GM12878 (cell line): ENCODE measurements at regions not wholly inside any gene's neighbourhood (a gene's known extent, or its start where the extent isn't known, plus 50 kb on each side); places are given as distances from the start of the nearest gene placed in this dataset.

ENCODE experiments used
- ATAC-seq: fragments of 200-7000 bp; cut with Tn5 transposase; 3 replicates; pipeline ENCODE4 v1.9.1; 2020; ENCODE audit warnings: mild to moderate bottlenecking, moderate library complexity
- BruUV-seq: library from RNA; stranded (reverse); fragments of 400-500 nt; replicated peaks from 2 replicates; lab custom pipeline; 2021; lab: Mats Ljungman, UMichigan
- CTCF ChIA-PET: fragments of 300-600 bp; sonication (Branson Sonifier 250); formaldehyde crosslinking; extraction: SDS; loops from one replicate; lab custom pipeline; 2021; ENCODE audit warnings: inconsistent platforms; lab: Yijun Ruan, JAX
- POLR2A ChIA-PET: fragments of 350-600 bp; formaldehyde crosslinking; extraction: SDS; loops from one replicate; lab custom pipeline; 2021; ENCODE audit warnings: inconsistent platforms; lab: Charles Lee
- RAD21 ChIA-PET: fragments of 300-600 bp; sonication (Branson Sonifier 250); formaldehyde crosslinking; loops from one replicate; lab custom pipeline; 2023; ENCODE audit warnings: antibody characterized with exemption; ENCODE audit not compliant: unreplicated experiment; lab: Charles Lee
- SMC1A ChIA-PET: fragments of 300-600 bp; sonication (Branson Sonifier 250); formaldehyde crosslinking; loops from one replicate; lab custom pipeline; 2023; ENCODE audit not compliant: unreplicated experiment, uncharacterized antibody; lab: Charles Lee
- DNase-seq: peaks from one replicate; pipeline ENCODE4 v3.0.0-alpha.2; 2011; ENCODE audit warnings: low read depth, low spot score
- FAIRE-seq: peaks from 3 replicates; lab custom pipeline; 2011; peaks lifted over from hg19 to GRCh38; lab: Jason Lieb, UNC
- H2AFZ ChIP-seq: 2 replicates; pipeline ENCODE4 v1.6.0; 2011; ENCODE audit warnings: low read depth, low read length, control low read depth; ENCODE audit not compliant: control insufficient read depth
- H3K27ac ChIP-seq: 2 replicates; pipeline ENCODE4 v1.5.1; 2011; ENCODE audit warnings: control low read depth; ENCODE audit not compliant: control insufficient read depth, insufficient read depth
- H3K27me3 ChIP-seq, 2 experiments: replicated peaks in 1 of 2; 2 replicates each; pipeline versions ENCODE4 v1.6.0 to v1.6.1; 2011; ENCODE audit warnings: low read length in 1 of 2; ENCODE audit not compliant: control insufficient read depth in 2 of 2, insufficient read depth in 2 of 2
- H3K36me3 ChIP-seq, 2 experiments: 2 replicates each; pipeline ENCODE4 v1.5.1; 2011; ENCODE audit warnings: low read length in 1 of 2; ENCODE audit not compliant: control insufficient read depth in 2 of 2, insufficient read depth in 2 of 2
- H3K4me1 ChIP-seq: 2 replicates; pipeline ENCODE4 v1.6.1; 2011; ENCODE audit warnings: mild to moderate bottlenecking, low read length, moderate library complexity, mixed read lengths; ENCODE audit not compliant: control insufficient read depth, insufficient read depth
- H3K4me2 ChIP-seq: 2 replicates; pipeline ENCODE4 v1.6.0; 2011; ENCODE audit warnings: control low read depth; ENCODE audit not compliant: control insufficient read depth, insufficient read depth
- H3K4me3 ChIP-seq: fragments of 200-600 bp; sonication (generic); 2 replicates; pipeline ENCODE4 v1.5.1; 2016
- H3K79me2 ChIP-seq: 2 replicates; pipeline ENCODE4 v1.6.0; 2011; ENCODE audit warnings: low read length; ENCODE audit not compliant: control insufficient read depth, insufficient read depth
- H3K9ac ChIP-seq: 2 replicates; pipeline ENCODE4 v1.8.0; 2011; ENCODE audit warnings: low read length, control low read depth, mixed read lengths; ENCODE audit not compliant: control insufficient read depth, insufficient read depth
- H3K9me3 ChIP-seq: replicated peaks from 3 replicates; pipeline ENCODE4 v1.5.1; 2011; ENCODE audit warnings: mild to moderate bottlenecking, low read length; ENCODE audit not compliant: control insufficient read depth, insufficient read depth
- H4K20me1 ChIP-seq: 2 replicates; pipeline ENCODE4 v1.6.0; 2011; ENCODE audit not compliant: control insufficient read depth, insufficient read depth
- CHD1 ChIP-seq: IDR thresholded peaks from 2 replicates; pipeline ENCODE4 v1.6.1; 2012; ENCODE audit warnings: low read depth, low read length, improper control_type of control experiment
- PAX8 ChIP-seq: fragments of 450-650 bp; IDR thresholded peaks from 2 replicates; pipeline ENCODE4 v1.6.1; 2017; ENCODE audit warnings: mild to moderate bottlenecking, moderate library complexity
- PML ChIP-seq: IDR thresholded peaks from 2 replicates; pipeline ENCODE4 v1.6.1; 2012; ENCODE audit warnings: low read length, inconsistent platforms
- RBBP5 ChIP-seq: fragments of 200-600 bp; sonication (generic); conservative IDR thresholded peaks from 2 replicates; pipeline ENCODE4 v1.6.1; 2016
- RUNX3 ChIP-seq: IDR thresholded peaks from 2 replicates; pipeline ENCODE4 v1.6.1; 2012; ENCODE audit warnings: low read length, inconsistent platforms
- SIX5 ChIP-seq: IDR thresholded peaks from 2 replicates; pipeline ENCODE4 v1.6.1; 2011; ENCODE audit warnings: mild to moderate bottlenecking, low read depth, low read length, moderate library complexity; ENCODE audit not compliant: severe bottlenecking
- SRF ChIP-seq, 2 experiments: IDR thresholded peaks; 2 replicates each; pipeline ENCODE4 v1.6.1; 2011; ENCODE audit warnings: low read depth in 2 of 2, low read length in 2 of 2, mild to moderate bottlenecking in 1 of 2, moderate library complexity in 1 of 2
- STAT3 ChIP-seq: IDR thresholded peaks from 2 replicates; pipeline ENCODE4 v1.6.1; 2011; ENCODE audit warnings: low read depth, low read length, improper control_type of control experiment
- WGBS: methylation state at CpG from one replicate; pipeline ENCODE4 v1.1.6; 2016; ENCODE audit warnings: low lambda C conversion rate; ENCODE audit not compliant: insufficient replicate concordance, insufficient coverage; ENCODE audit errors: missing lambda C conversion rate; 5-methylcytosine and 5-hydroxymethylcytosine counted together
- in situ Hi-C: fragments of 300-500 bp; cut with MboI; formaldehyde crosslinking; loops from 9 replicates; pipeline ENCODE4 v1.14.3; 2018; ENCODE audit warnings: mixed read lengths
- intact Hi-C: fragments of 100-400 bp; cut with micrococcal nuclease; formaldehyde crosslinking; loops from one replicate; pipeline ENCODE4 v1.14.2; 2022; ENCODE audit not compliant: unreplicated experiment
- TF ChIP-seq, protein P1 (sequence below): fragments of 450-650 bp; IDR thresholded peaks from 2 replicates; pipeline ENCODE4 v1.6.1; 2016; ENCODE audit warnings: mild to moderate bottlenecking
- TF ChIP-seq, protein P2 (sequence below): fragments of 450-650 bp; IDR thresholded peaks from 2 replicates; pipeline ENCODE4 v1.6.1; 2016; ENCODE audit warnings: mild to moderate bottlenecking, moderate library complexity, borderline replicate concordance
- TF ChIP-seq, protein P3 (sequence below): fragments of 450-650 bp; IDR thresholded peaks from 2 replicates; pipeline ENCODE4 v1.6.1; 2017; ENCODE audit warnings: borderline replicate concordance
- TF ChIP-seq, protein P4 (sequence below): fragments of 450-650 bp; conservative IDR thresholded peaks from 2 replicates; pipeline ENCODE4 v1.6.1; 2017; ENCODE audit warnings: mild to moderate bottlenecking, moderate library complexity
- TF ChIP-seq, protein P5 (sequence below): IDR thresholded peaks from 2 replicates; pipeline ENCODE4 v1.6.1; 2011; ENCODE audit warnings: mild to moderate bottlenecking, low read depth, low read length, moderate library complexity; ENCODE audit not compliant: insufficient replicate concordance

DNA sequence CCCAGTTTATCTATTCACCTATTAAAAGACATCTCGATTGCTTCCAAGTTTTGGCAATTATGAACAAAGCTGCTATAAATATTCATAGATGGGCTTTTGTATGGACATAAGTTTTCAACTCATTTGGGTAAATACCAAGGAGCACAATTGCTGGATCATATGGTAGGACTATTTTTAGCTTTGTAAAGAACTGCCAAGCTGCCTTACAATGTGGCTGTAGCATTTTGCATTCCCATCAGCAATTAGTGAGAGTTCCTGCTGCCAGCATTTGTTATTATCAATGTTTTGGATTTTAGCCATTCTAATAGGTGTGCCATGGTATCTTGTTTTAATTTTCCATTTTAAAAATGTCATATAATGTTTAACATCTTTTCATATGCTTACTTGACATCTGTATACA lies 475.6 kb upstream of the NCAM2 start:
- BruUV-seq = no TSS peak
- no peaks in the 10 kb centered on the region for H3K27me3 ChIP-seq
- no peaks in the 10 kb centered on the region for H3K9me3 ChIP-seq
- H3K36me3 ChIP-seq = no peaks in the 10 kb centered on the region
- ChIA-PET RAD21 (no interaction called here), POLR2A (no interaction called here), SMC1A (no interaction called here), CTCF (interaction anchor here (0.7 kb wide), 1 partner anchor 14 kb away, joined by 4 read pairs; no protein-coding TSS in a partner anchor)
- no peak overlapping the region for H3K4me3 ChIP-seq
- no peaks in the 10 kb centered on the region for H3K4me1 ChIP-seq
- TF ChIP-seq RUNX3 (no peak), SRF (IDR thresholded peaks at IDR 0.05; ENCODE audit: low read depth in 2 of 2, low read length in 2 of 2) (no peak), CHD1 (no peak), STAT3 (no peak), PAX8 (no peak), SIX5 (no peak), RBBP5 (no peak), PML (no peak)
- TF ChIP-seq, protein P1, sequence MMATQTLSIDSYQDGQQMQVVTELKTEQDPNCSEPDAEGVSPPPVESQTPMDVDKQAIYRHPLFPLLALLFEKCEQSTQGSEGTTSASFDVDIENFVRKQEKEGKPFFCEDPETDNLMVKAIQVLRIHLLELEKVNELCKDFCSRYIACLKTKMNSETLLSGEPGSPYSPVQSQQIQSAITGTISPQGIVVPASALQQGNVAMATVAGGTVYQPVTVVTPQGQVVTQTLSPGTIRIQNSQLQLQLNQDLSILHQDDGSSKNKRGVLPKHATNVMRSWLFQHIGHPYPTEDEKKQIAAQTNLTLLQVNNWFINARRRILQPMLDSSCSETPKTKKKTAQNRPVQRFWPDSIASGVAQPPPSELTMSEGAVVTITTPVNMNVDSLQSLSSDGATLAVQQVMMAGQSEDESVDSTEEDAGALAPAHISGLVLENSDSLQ = no peak
- TF ChIP-seq, protein P2, sequence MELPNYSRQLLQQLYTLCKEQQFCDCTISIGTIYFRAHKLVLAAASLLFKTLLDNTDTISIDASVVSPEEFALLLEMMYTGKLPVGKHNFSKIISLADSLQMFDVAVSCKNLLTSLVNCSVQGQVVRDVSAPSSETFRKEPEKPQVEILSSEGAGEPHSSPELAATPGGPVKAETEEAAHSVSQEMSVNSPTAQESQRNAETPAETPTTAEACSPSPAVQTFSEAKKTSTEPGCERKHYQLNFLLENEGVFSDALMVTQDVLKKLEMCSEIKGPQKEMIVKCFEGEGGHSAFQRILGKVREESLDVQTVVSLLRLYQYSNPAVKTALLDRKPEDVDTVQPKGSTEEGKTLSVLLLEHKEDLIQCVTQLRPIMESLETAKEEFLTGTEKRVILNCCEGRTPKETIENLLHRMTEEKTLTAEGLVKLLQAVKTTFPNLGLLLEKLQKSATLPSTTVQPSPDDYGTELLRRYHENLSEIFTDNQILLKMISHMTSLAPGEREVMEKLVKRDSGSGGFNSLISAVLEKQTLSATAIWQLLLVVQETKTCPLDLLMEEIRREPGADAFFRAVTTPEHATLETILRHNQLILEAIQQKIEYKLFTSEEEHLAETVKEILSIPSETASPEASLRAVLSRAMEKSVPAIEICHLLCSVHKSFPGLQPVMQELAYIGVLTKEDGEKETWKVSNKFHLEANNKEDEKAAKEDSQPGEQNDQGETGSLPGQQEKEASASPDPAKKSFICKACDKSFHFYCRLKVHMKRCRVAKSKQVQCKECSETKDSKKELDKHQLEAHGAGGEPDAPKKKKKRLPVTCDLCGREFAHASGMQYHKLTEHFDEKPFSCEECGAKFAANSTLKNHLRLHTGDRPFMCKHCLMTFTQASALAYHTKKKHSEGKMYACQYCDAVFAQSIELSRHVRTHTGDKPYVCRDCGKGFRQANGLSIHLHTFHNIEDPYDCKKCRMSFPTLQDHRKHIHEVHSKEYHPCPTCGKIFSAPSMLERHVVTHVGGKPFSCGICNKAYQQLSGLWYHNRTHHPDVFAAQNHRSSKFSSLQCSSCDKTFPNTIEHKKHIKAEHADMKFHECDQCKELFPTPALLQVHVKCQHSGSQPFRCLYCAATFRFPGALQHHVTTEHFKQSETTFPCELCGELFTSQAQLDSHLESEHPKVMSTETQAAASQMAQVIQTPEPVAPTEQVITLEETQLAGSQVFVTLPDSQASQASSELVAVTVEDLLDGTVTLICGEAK = no peak
- TF ChIP-seq, protein P3, sequence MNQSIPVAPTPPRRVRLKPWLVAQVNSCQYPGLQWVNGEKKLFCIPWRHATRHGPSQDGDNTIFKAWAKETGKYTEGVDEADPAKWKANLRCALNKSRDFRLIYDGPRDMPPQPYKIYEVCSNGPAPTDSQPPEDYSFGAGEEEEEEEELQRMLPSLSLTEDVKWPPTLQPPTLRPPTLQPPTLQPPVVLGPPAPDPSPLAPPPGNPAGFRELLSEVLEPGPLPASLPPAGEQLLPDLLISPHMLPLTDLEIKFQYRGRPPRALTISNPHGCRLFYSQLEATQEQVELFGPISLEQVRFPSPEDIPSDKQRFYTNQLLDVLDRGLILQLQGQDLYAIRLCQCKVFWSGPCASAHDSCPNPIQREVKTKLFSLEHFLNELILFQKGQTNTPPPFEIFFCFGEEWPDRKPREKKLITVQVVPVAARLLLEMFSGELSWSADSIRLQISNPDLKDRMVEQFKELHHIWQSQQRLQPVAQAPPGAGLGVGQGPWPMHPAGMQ = no peak
- TF ChIP-seq, protein P4, sequence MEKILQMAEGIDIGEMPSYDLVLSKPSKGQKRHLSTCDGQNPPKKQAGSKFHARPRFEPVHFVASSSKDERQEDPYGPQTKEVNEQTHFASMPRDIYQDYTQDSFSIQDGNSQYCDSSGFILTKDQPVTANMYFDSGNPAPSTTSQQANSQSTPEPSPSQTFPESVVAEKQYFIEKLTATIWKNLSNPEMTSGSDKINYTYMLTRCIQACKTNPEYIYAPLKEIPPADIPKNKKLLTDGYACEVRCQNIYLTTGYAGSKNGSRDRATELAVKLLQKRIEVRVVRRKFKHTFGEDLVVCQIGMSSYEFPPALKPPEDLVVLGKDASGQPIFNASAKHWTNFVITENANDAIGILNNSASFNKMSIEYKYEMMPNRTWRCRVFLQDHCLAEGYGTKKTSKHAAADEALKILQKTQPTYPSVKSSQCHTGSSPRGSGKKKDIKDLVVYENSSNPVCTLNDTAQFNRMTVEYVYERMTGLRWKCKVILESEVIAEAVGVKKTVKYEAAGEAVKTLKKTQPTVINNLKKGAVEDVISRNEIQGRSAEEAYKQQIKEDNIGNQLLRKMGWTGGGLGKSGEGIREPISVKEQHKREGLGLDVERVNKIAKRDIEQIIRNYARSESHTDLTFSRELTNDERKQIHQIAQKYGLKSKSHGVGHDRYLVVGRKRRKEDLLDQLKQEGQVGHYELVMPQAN = no peak
- TF ChIP-seq, protein P5, sequence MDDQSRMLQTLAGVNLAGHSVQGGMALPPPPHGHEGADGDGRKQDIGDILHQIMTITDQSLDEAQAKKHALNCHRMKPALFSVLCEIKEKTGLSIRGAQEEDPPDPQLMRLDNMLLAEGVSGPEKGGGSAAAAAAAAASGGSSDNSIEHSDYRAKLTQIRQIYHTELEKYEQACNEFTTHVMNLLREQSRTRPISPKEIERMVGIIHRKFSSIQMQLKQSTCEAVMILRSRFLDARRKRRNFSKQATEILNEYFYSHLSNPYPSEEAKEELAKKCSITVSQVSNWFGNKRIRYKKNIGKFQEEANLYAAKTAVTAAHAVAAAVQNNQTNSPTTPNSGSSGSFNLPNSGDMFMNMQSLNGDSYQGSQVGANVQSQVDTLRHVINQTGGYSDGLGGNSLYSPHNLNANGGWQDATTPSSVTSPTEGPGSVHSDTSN = no peak
- TF ChIP-seq, all 136 proteins: peak for 0
- H3K4me2 ChIP-seq = no peak overlapping the region
- DNase-seq (no peak), FAIRE-seq (no peak), ATAC-seq (no peak)
- H3K79me2 ChIP-seq = no peaks in the 10 kb centered on the region
- no peak overlapping the region for H2AFZ ChIP-seq
- in situ Hi-C loops (no loop called here), intact Hi-C loops (no loop called here)
- 0% methylated on average over 1 of the region's 1 CpG for WGBS
- H3K27ac ChIP-seq = no peak overlapping the region
- H4K20me1 ChIP-seq = no peaks in the 10 kb centered on the region
- H3K9ac ChIP-seq = no peak overlapping the region
